ENCODE measurements at regions not wholly inside any gene's neighbourhood (a gene's known extent, or its start where the extent isn't known, plus 50 kb on each side); places are given as distances from the start of the nearest gene placed in this dataset.

- DNase-seq: no peak
Measured at GRCh38 chr1:56180520-56181190, 398.7 kb downstream of the PLPP3 start.

- no peak for DNase-seq
Measured at GRCh38 chr1:56179543-56179942, 399.8 kb downstream of the PLPP3 start.

- DNase-seq: no peak
Measured at GRCh38 chr1:56175211-56175610, 404.2 kb downstream of the PLPP3 start.

- DNase-seq: no peak
Measured at GRCh38 chr1:56174176-56174885, 405.0 kb downstream of the PLPP3 start.

- no peak for DNase-seq
Measured at GRCh38 chr1:56173736-56174135, 405.6 kb downstream of the PLPP3 start.

- no peak for DNase-seq
Measured at GRCh38 chr1:56171670-56172069, 407.7 kb downstream of the PLPP3 start.

GRCh38 chr1:56170784-56171320, 408.5 kb downstream of the PLPP3 start:
- no peak for DNase-seq

- DNase-seq: no peak
Measured at GRCh38 chr1:56169856-56170255, 409.5 kb downstream of the PLPP3 start.

GRCh38 chr1:56168176-56168575, 411.2 kb downstream of the PLPP3 start:
- DNase-seq: no peak

GRCh38 chr1:56167596-56167995, 411.8 kb downstream of the PLPP3 start:
- no peak for DNase-seq

- no peak for DNase-seq
Measured at GRCh38 chr1:56160773-56161315, 418.5 kb downstream of the PLPP3 start.

- DNase-seq: no peak
Measured at GRCh38 chr1:56156971-56157876, 422.1 kb downstream of the PLPP3 start.

- DNase-seq: no peak
Measured at GRCh38 chr1:56153276-56153675, 426.1 kb downstream of the PLPP3 start.

- DNase-seq: no peak
Measured at GRCh38 chr1:56152635-56153034, 426.7 kb downstream of the PLPP3 start.

- no peak for DNase-seq
Measured at GRCh38 chr1:56151402-56151801, 428.0 kb downstream of the PLPP3 start.

- no peak for DNase-seq
Measured at GRCh38 chr1:56150441-56151215, 428.7 kb downstream of the PLPP3 start.

GRCh38 chr1:56149761-56150160, 429.6 kb downstream of the PLPP3 start:
- no peak for DNase-seq

- no peak for DNase-seq
Measured at GRCh38 chr1:56148326-56149193, 430.8 kb downstream of the PLPP3 start.

GRCh38 chr1:56147459-56147858, 431.9 kb downstream of the PLPP3 start:
- no peak for DNase-seq

- no peak for DNase-seq
Measured at GRCh38 chr1:56147034-56147433, 432.3 kb downstream of the PLPP3 start.

- no peak for DNase-seq
Measured at GRCh38 chr1:56146449-56146848, 432.9 kb downstream of the PLPP3 start.
